MM.1S (cell line): ENCODE measurements at regions not wholly inside any gene's neighbourhood (a gene's known extent, or its start where the extent isn't known, plus 50 kb on each side); places are given as distances from the start of the nearest gene placed in this dataset.

Experiments used
- DNase-seq: peaks from one replicate; pipeline ENCODE4 v3.0.0-alpha.2; 2015
- H2AFZ ChIP-seq: fragments of 300-600 bp; sonication (generic); 2 replicates; pipeline ENCODE4 v1.6.0; 2016; ENCODE audit warnings: antibody characterized with exemption, low read length
- H3F3A ChIP-seq: fragments of 300-600 bp; sonication (generic); 2 replicates; pipeline ENCODE4 v1.6.1; 2016; ENCODE audit warnings: mild to moderate bottlenecking, antibody characterized with exemption, low read length, moderate library complexity, mixed read lengths; ENCODE audit not compliant: insufficient read depth
- H3K27ac ChIP-seq: fragments of 300-600 bp; sonication (generic); 2 replicates; pipeline ENCODE4 v1.5.1; 2016; ENCODE audit warnings: mild to moderate bottlenecking, low read length
- H3K27me3 ChIP-seq: fragments of 300-600 bp; sonication (generic); replicated peaks from 2 replicates; pipeline ENCODE4 v1.6.0; 2016; ENCODE audit warnings: low read length; ENCODE audit not compliant: insufficient read depth
- H3K36me3 ChIP-seq: fragments of 300-600 bp; sonication (generic); replicated peaks from 2 replicates; pipeline ENCODE4 v1.6.1; 2016; ENCODE audit warnings: mild to moderate bottlenecking, low read length, mixed read lengths; ENCODE audit not compliant: insufficient read depth
- H3K4me1 ChIP-seq: fragments of 300-600 bp; sonication (generic); 2 replicates; pipeline ENCODE4 v1.6.1; 2016; ENCODE audit warnings: low read length, mixed read lengths
- H3K4me2 ChIP-seq: fragments of 300-600 bp; sonication (generic); 2 replicates; pipeline ENCODE4 v1.6.0; 2016; ENCODE audit warnings: low read depth, low read length
- H3K4me3 ChIP-seq: fragments of 300-600 bp; sonication (generic); 2 replicates; pipeline ENCODE4 v1.5.1; 2016; ENCODE audit warnings: low read length, mixed read lengths
- H3K79me2 ChIP-seq: fragments of 300-600 bp; sonication (generic); 2 replicates; pipeline ENCODE4 v1.6.1; 2016; ENCODE audit warnings: mixed run types, low read length, mixed read lengths
- H3K9ac ChIP-seq: fragments of 300-600 bp; sonication (generic); 2 replicates; pipeline ENCODE4 v1.6.1; 2016; ENCODE audit warnings: low read length, mixed read lengths
- H3K9me2 ChIP-seq: fragments of 300-600 bp; sonication (generic); replicated peaks from 2 replicates; pipeline ENCODE4 v1.6.1; 2016; ENCODE audit warnings: mild to moderate bottlenecking, low read length, mixed read lengths; ENCODE audit not compliant: insufficient read depth
- H3K9me3 ChIP-seq: fragments of 300-600 bp; sonication (generic); replicated peaks from 2 replicates; pipeline ENCODE4 v1.6.1; 2016; ENCODE audit warnings: mild to moderate bottlenecking, low read length, mixed read lengths; ENCODE audit not compliant: insufficient read depth
- H4K20me1 ChIP-seq: fragments of 300-600 bp; sonication (generic); 2 replicates; pipeline ENCODE4 v1.6.1; 2016; ENCODE audit warnings: mild to moderate bottlenecking, low read length, moderate library complexity, mixed read lengths; ENCODE audit not compliant: insufficient read depth
- CTCF ChIP-seq: fragments of 300-600 bp; sonication (generic); IDR thresholded peaks from 2 replicates; pipeline ENCODE4 v1.5.1; 2016; ENCODE audit warnings: antibody characterized with exemption, low read length, mixed read lengths
- EZH2 ChIP-seq: fragments of 300-600 bp; sonication (generic); optimal IDR thresholded peaks from 2 replicates; pipeline ENCODE3; 2017; ENCODE audit warnings: low read depth, mild to moderate bottlenecking, antibody characterized with exemption, low read length, mixed read lengths
- EZH2phosphoT487 ChIP-seq: fragments of 300-600 bp; sonication (generic); IDR thresholded peaks from 2 replicates; pipeline ENCODE4 v1.6.1; 2018; ENCODE audit warnings: antibody characterized with exemption, low read length

GRCh38 chr9:109699019-109699418, 81.0 kb upstream of the PALM2AKAP2 start:
- no peaks in the 10 kb centered on the region for H3K4me1 ChIP-seq
- H4K20me1 ChIP-seq = no peaks in the 10 kb centered on the region
- no peaks in the 10 kb centered on the region for H3K36me3 ChIP-seq
- H2AFZ ChIP-seq = no peak overlapping the region
- H3K4me2 ChIP-seq = no peak overlapping the region
- no peak overlapping the region for H3K4me3 ChIP-seq
- no peak for DNase-seq
- H3K79me2 ChIP-seq = no peaks in the 10 kb centered on the region
- H3K9me2 ChIP-seq = no peaks in the 10 kb centered on the region
- H3K9me3 ChIP-seq = no peaks in the 10 kb centered on the region
- H3K27me3 ChIP-seq = no peaks in the 10 kb centered on the region
- H3K27ac ChIP-seq = no peak overlapping the region
- no peaks in the 10 kb centered on the region for H3F3A ChIP-seq
- no peak for TF ChIP-seq EZH2
- TF ChIP-seq CTCF = no peak
- TF ChIP-seq EZH2phosphoT487 = no peak
- H3K9ac ChIP-seq = no peak overlapping the region

- Histone ChIP-seq H4K20me1 (no peaks in the 10 kb centered on the region), H3K9me3 (no peaks in the 10 kb centered on the region), H3K9me2 (no peaks in the 10 kb centered on the region), H3K4me1 (no peaks in the 10 kb centered on the region), H3K4me2 (no peak overlapping the region), H3K36me3 (no peaks in the 10 kb centered on the region), H3K4me3 (no peak overlapping the region), H3K27me3 (no peaks in the 10 kb centered on the region), H3K79me2 (no peaks in the 10 kb centered on the region), H3K27ac (no peak overlapping the region), H3K9ac (no peak overlapping the region), H3F3A (no peaks in the 10 kb centered on the region), H2AFZ (no peak overlapping the region)
- TF ChIP-seq EZH2 (no peak), EZH2phosphoT487 (no peak), CTCF (no peak)
- no peak for DNase-seq
These were observed 75.5 kb upstream of the PALM2AKAP2 start for GRCh38 chr9:109704546-109704945.

GRCh38 chr9:109705515-109705914, 74.5 kb upstream of the PALM2AKAP2 start:
- TF ChIP-seq EZH2phosphoT487 (no peak), EZH2 (no peak)
- no peaks in the 10 kb centered on the region for H3K4me1 ChIP-seq
- no peaks in the 10 kb centered on the region for H3K36me3 ChIP-seq
- H3K9ac ChIP-seq = no peak overlapping the region
- H3K79me2 ChIP-seq = no peaks in the 10 kb centered on the region
- H3F3A ChIP-seq = no peaks in the 10 kb centered on the region
- no peak for DNase-seq
- H2AFZ ChIP-seq = no peak overlapping the region
- H3K4me3 ChIP-seq = no peak overlapping the region
- H3K27ac ChIP-seq = no peak overlapping the region
- no peaks in the 10 kb centered on the region for H3K27me3 ChIP-seq
- H4K20me1 ChIP-seq = no peaks in the 10 kb centered on the region
- H3K9me3 ChIP-seq = no peaks in the 10 kb centered on the region
- H3K4me2 ChIP-seq = no peak overlapping the region
- no peaks in the 10 kb centered on the region for H3K9me2 ChIP-seq

- Histone ChIP-seq H3K79me2 (no peaks in the 10 kb centered on the region), H2AFZ (no peak overlapping the region), H3K4me2 (no peak overlapping the region), H3K9me3 (no peaks in the 10 kb centered on the region), H3K27ac (no peak overlapping the region), H3K4me1 (no peaks in the 10 kb centered on the region), H3K4me3 (no peak overlapping the region), H4K20me1 (no peaks in the 10 kb centered on the region), H3K36me3 (no peaks in the 10 kb centered on the region), H3K9me2 (no peaks in the 10 kb centered on the region), H3K9ac (no peak overlapping the region), H3K27me3 (no peaks in the 10 kb centered on the region), H3F3A (no peaks in the 10 kb centered on the region)
- TF ChIP-seq EZH2 = no peak
- TF ChIP-seq EZH2phosphoT487 = no peak
- no peak for TF ChIP-seq CTCF
- DNase-seq = no peak
These were observed 72.6 kb upstream of the PALM2AKAP2 start for GRCh38 chr9:109707355-109707754.
